Heart right ventricle (tissue), 16 donors: ENCODE measurements at regions not wholly inside any gene's neighbourhood (a gene's known extent, or its start where the extent isn't known, plus 50 kb on each side); places are given as distances from the start of the nearest gene placed in this dataset.

Experiments used
- ATAC-seq, 8 donors: fragments of 200-7000 bp; cut with Tn5 transposase; one replicate each; pipeline ENCODE4 v1.9.1; 2020; ENCODE audit warnings: mild to moderate bottlenecking in 8 of 8, moderate library complexity in 8 of 8, moderate number of reproducible peaks in 1 of 8
- DNase-seq, 2 donors: peaks; one replicate each; pipeline ENCODE4 v3.0.0-alpha.2; 2020
- H3K27ac ChIP-seq, 10 donors: fragments of 200-600 bp; sonication (generic) in 2 of 10; one replicate each; pipeline versions ENCODE4 v1.5.0 to v1.8.0; 2020 to 2022; ENCODE audit warnings: mild to moderate bottlenecking in 3 of 10
- H3K27me3 ChIP-seq, 7 donors: fragments of 200-600 bp; one replicate each; pipeline ENCODE4 v1.8.0; 2021 to 2022; ENCODE audit warnings: mild to moderate bottlenecking in 2 of 7
- H3K36me3 ChIP-seq, 9 donors: fragments of 200-600 bp; sonication (generic) in 1 of 9; one replicate each; pipeline versions ENCODE4 v1.5.0 to v1.8.0; 2020 to 2022; ENCODE audit warnings: mild to moderate bottlenecking in 2 of 9
- H3K4me1 ChIP-seq, 9 donors: fragments of 200-600 bp; sonication (generic) in 1 of 9; one replicate each; pipeline versions ENCODE4 v1.5.0 to v1.8.0; 2020 to 2022; ENCODE audit warnings: mild to moderate bottlenecking in 4 of 9
- H3K4me3 ChIP-seq, 10 donors: fragments of 200-600 bp; sonication (generic) in 2 of 10; one replicate each; pipeline versions ENCODE4 v1.5.0 to v1.8.0; 2020 to 2022; ENCODE audit warnings: mild to moderate bottlenecking in 7 of 10, moderate library complexity in 2 of 10
- H3K9me3 ChIP-seq, 11 donors: fragments of 200-600 bp in 10 of 11; sonication (generic) in 2 of 11; one replicate each; pipeline versions ENCODE4 v1.5.0 to v1.8.0; 2013 to 2022; ENCODE audit warnings: mild to moderate bottlenecking in 2 of 11, control low read depth in 1 of 11, moderate library complexity in 1 of 11
- WGBS, 2 donors: extraction: QIAGEN DNeasy Blood & Tissue Kit; methylation state at CpG; one replicate each; pipeline ENCODE4 v1.1.7; 2013; ENCODE audit warnings: inconsistent platforms in 1 of 2; 5-methylcytosine and 5-hydroxymethylcytosine counted together
- intact Hi-C, 10 donors: fragments of 100-400 bp; cut with DNase I; formaldehyde crosslinking; loops; one replicate each; pipeline versions ENCODE4 v1.11.1 to v1.14.2; 2022
- TF ChIP-seq, protein P1 (sequence below), 9 donors: fragments of 200-600 bp; sonication (generic) in 2 of 9; IDR thresholded peaks; one replicate each; pipeline versions ENCODE4 v1.5.0 to v1.8.0; 2021 to 2022; ENCODE audit warnings: antibody characterized with exemption in 9 of 9, mild to moderate bottlenecking in 5 of 9, moderate library complexity in 1 of 9
- donor health status: Arrhythmogenic right ventricular cardiomyopathy.
- donor health status: ischemic (EF 13 %, LVEDD 7.1; RV severe dilation, severe dysfunction).
- donor health status: healthy with polysubstance abuse.
- donor health status: DM: no; HTN: yes; CAD: no.
- donor health status: DM: no; HTN: no; CAD: no.
- donor health status: ischemic (EF 25% LVEDD 6.9; RV normal size, moderate dysfunction).
- donor health status: ischemic (EF 25% LVEDD 5.7; RV mildly dilated, moderate dysfunction).
- donor health status: healthy.
- donor health status: DM: yes; HTN: yes; CAD: no.
- donor health status: Ischemic cardiomyopathy.
- donor health status: ischemic (EF 35%, LVEDD 5.7; RV mildly dilated, moderate dysfunction).
- donor health status: nonischemic (EF 11% LVEDD 7.7; RV severe dilation, severe dysfunction).
- donor health status: DM: yes; HTN: yes; CAD: no.
- donor health status: PGD.
- donor health status: ischemic (EF 29% LVEDD 5.4; RV normal size, mild dysfunction).
- donor health status: nonischemic (EF 23%, LVEDD 6.1; RV moderate dilation, normal function).

DNA sequence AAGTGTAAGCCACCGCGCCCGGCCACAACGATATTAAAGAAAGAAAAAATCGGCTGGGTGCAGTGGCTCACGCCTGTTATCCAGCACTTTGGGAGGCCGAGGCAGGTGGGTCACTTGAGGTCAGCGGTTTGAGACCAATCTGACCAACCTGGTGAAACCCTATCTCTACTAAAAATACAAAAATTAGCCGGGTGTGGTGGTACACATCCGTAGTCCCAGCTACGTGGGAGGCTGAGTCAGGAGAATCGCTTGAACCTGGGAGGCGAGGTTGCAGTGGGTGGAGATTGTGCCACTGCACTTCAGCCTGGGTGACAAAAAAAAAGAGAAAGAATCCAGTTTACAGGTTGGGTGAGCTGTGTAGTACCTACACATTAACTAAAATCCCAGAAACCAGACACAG, 99.9 kb upstream of the CACNA1A start:
- 84 to 87% methylated on average over 13 of the region's 13 CpGs for WGBS, 2 donors
- Histone ChIP-seq H3K9me3 (no peaks in the 10 kb centered on the region), H3K27ac (no peak overlapping the region), H3K27me3 (peaks cover 0 to 27% (median 6%) of the 10 kb centered on the region in 7 donors), H3K4me3 (no peak overlapping the region), H3K36me3 (no peaks in the 10 kb centered on the region), H3K4me1 (no peaks in the 10 kb centered on the region)
- intact Hi-C loops, result loop anchor here in 1 of 10 donors (10.0 kb wide), 1 partner anchor 269 kb away; the partner anchor contains the start of gene NANOS3
- DNase-seq (no peak), ATAC-seq (no peak)
- TF ChIP-seq, protein P1, sequence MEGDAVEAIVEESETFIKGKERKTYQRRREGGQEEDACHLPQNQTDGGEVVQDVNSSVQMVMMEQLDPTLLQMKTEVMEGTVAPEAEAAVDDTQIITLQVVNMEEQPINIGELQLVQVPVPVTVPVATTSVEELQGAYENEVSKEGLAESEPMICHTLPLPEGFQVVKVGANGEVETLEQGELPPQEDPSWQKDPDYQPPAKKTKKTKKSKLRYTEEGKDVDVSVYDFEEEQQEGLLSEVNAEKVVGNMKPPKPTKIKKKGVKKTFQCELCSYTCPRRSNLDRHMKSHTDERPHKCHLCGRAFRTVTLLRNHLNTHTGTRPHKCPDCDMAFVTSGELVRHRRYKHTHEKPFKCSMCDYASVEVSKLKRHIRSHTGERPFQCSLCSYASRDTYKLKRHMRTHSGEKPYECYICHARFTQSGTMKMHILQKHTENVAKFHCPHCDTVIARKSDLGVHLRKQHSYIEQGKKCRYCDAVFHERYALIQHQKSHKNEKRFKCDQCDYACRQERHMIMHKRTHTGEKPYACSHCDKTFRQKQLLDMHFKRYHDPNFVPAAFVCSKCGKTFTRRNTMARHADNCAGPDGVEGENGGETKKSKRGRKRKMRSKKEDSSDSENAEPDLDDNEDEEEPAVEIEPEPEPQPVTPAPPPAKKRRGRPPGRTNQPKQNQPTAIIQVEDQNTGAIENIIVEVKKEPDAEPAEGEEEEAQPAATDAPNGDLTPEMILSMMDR (IDR thresholded peaks at IDR 0.05), result no peak

- Histone ChIP-seq H3K4me1 (no peaks in the 10 kb centered on the region), H3K27ac (no peak overlapping the region), H3K9me3 (no peaks in the 10 kb centered on the region), H3K27me3 (peaks cover 0 to 36% (median 15%) of the 10 kb centered on the region in 7 donors), H3K4me3 (no peak overlapping the region), H3K36me3 (no peaks in the 10 kb centered on the region)
- WGBS, 2 donors, result 64 to 70% methylated on average over 4 of the region's 4 CpGs
- ATAC-seq (no peak), DNase-seq (no peak)
- TF ChIP-seq, protein P1 (IDR thresholded peaks at IDR 0.05), result no peak
- intact Hi-C loops, result loop anchor here in 1 of 10 donors (10.0 kb wide), 1 partner anchor 270 kb away; the partner anchor contains the start of gene NANOS3
Observed at GRCh38 chr19:13604902-13605586, 98.8 kb upstream of the CACNA1A start.

GRCh38 chr19:13600802-13601201, 94.5 kb upstream of the CACNA1A start:
- DNase-seq, result no peak
- intact Hi-C loops, result loop anchor here in 2 of 10 donors (2.0 to 10.0 kb wide), 2 partner anchors 116 to 274 kb away; partner anchors contain the start of gene NANOS3 (in 1 of the 2)
- Histone ChIP-seq H3K4me1 (no peaks in the 10 kb centered on the region), H3K27ac (no peak overlapping the region), H3K36me3 (no peaks in the 10 kb centered on the region), H3K9me3 (no peaks in the 10 kb centered on the region), H3K27me3 (peaks cover 0 to 50% (median 22%) of the 10 kb centered on the region in 7 donors), H3K4me3 (no peak overlapping the region)
- no peak for ATAC-seq
- TF ChIP-seq, protein P1 (IDR thresholded peaks at IDR 0.05), result no peak
- 80 to 82% methylated on average over 6 of the region's 6 CpGs for WGBS, 2 donors

DNA sequence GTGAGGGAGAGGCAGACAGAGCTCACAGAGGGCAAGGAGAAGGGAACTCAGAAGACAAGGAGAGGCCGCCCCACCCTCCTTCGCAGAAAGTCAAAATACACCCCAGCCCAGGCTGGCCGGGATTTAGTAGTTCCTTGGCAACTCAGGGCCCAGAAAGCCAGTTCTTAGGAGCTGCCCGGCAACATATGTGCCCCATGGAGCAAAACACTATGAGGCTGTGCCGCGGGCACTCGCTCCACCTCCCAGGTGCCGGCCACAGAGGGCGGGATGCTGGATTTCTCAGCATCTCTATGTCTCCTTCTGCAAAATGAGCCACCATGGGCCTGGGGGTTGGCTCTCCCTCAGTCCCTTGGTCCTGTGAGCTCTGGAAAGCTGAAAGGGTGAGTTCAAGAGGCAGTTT, 93.8 kb upstream of the CACNA1A start:
- no peaks in the 10 kb centered on the region for H3K9me3 ChIP-seq
- no peak for DNase-seq
- H3K36me3 ChIP-seq, result no peaks in the 10 kb centered on the region
- 85 to 87% methylated on average over 9 of the region's 9 CpGs for WGBS, 2 donors
- H3K4me3 ChIP-seq, result no peak overlapping the region
- intact Hi-C loops, result loop anchor here in 2 of 10 donors (2.0 to 10.0 kb wide), 2 partner anchors 117 to 275 kb away; partner anchors contain the start of gene NANOS3 (in 1 of the 2)
- no peak for ATAC-seq
- no peak overlapping the region for H3K27ac ChIP-seq
- H3K27me3 ChIP-seq, result peaks cover 0 to 50% (median 22%) of the 10 kb centered on the region in 7 donors
- TF ChIP-seq, protein P1 (IDR thresholded peaks at IDR 0.05), result no peak
- H3K4me1 ChIP-seq, result no peaks in the 10 kb centered on the region
